Adrenal gland (tissue), 9 donors: ENCODE measurements at regions not wholly inside any gene's neighbourhood (a gene's known extent, or its start where the extent isn't known, plus 50 kb on each side); places are given as distances from the start of the nearest gene placed in this dataset.

Experiments used
- DNase-seq, 7 donors: peaks; one replicate each; pipeline ENCODE4 v3.0.0-alpha.2; 2019 to 2020
- H3K27ac ChIP-seq, 5 donors: fragments of 200-600 bp; sonication (generic) in 4 of 5; 1 replicate in 3 of 5; 2 replicates in 2 of 5; pipeline versions ENCODE4 v1.5.1 to v1.8.0; 2016 to 2020; ENCODE audit warnings: mild to moderate bottlenecking in 1 of 5
- H3K27me3 ChIP-seq: fragments of 200-600 bp; 2 replicates; pipeline ENCODE4 v1.8.0; 2021
- H3K36me3 ChIP-seq, 2 donors: fragments of 200-600 bp; replicated peaks in 1 of 2; 1 replicate in 1 of 2; 2 replicates in 1 of 2; pipeline versions ENCODE4 v1.5.1 to v1.8.0; 2018 to 2022
- H3K4me1 ChIP-seq, 2 donors: fragments of 200-600 bp; replicated peaks in 1 of 2; 1 replicate in 1 of 2; 2 replicates in 1 of 2; pipeline versions ENCODE4 v1.5.1 to v1.8.0; 2018 to 2021
- H3K4me3 ChIP-seq, 4 donors: fragments of 200-600 bp; sonication (generic) in 3 of 4; one replicate each; pipeline ENCODE4 v1.5.1; 2016 to 2018
- H3K9me3 ChIP-seq, 3 donors: fragments of 200-600 bp; sonication (generic) in 1 of 3; replicated peaks in 1 of 3; 1 replicate in 2 of 3; 2 replicates in 1 of 3; pipeline versions ENCODE4 v1.5.1 to v1.8.0; 2016 to 2021
- POLR2A ChIP-seq, 2 donors: fragments of 450-650 bp; IDR thresholded peaks; one replicate each; pipeline ENCODE4 v1.6.1; 2017; ENCODE audit warnings: antibody characterized with exemption in 2 of 2, mild to moderate bottlenecking in 2 of 2, moderate library complexity in 1 of 2
- WGBS, 4 donors: extraction: QIAGEN DNeasy Blood & Tissue Kit in 2 of 4; methylation state at CpG; one replicate each; pipeline versions ENCODE4 v1.1.5 to v1.1.7; 2013 to 2017; 5-methylcytosine and 5-hydroxymethylcytosine counted together
- intact Hi-C, 2 donors: fragments of 100-400 bp; cut with DNase I; formaldehyde crosslinking; loops; one replicate each; pipeline versions ENCODE4 v1.14.1 to v1.15.0; 2022 to 2023
- TF ChIP-seq, protein P1 (sequence below), 6 experiments: fragments of 450-650 bp in 4 of 6; fragments of 200-600 bp in 2 of 6; sonication (generic) in 1 of 6; IDR thresholded peaks; 1 replicate in 5 of 6; 2 replicates in 1 of 6; pipeline versions ENCODE4 v1.5.1 to v1.8.0; 2016 to 2021; ENCODE audit warnings: antibody characterized with exemption in 6 of 6, mild to moderate bottlenecking in 2 of 6, moderate library complexity in 1 of 6
- donor health status: healthy with polysubstance abuse.
- donor health status: Bipolar disorder and iron deficiency.
- donor health status: DM: yes; HTN: yes; CAD: no.
- donor health status: DM: no; HTN: no; CAD: no.
- donor health status: DM: no; HTN: no; CAD: no.

- no peaks in the 10 kb centered on the region for H3K4me1 ChIP-seq
- no peak overlapping the region for H3K27ac ChIP-seq
- no peaks in the 10 kb centered on the region for H3K9me3 ChIP-seq
- TF ChIP-seq, protein P1, sequence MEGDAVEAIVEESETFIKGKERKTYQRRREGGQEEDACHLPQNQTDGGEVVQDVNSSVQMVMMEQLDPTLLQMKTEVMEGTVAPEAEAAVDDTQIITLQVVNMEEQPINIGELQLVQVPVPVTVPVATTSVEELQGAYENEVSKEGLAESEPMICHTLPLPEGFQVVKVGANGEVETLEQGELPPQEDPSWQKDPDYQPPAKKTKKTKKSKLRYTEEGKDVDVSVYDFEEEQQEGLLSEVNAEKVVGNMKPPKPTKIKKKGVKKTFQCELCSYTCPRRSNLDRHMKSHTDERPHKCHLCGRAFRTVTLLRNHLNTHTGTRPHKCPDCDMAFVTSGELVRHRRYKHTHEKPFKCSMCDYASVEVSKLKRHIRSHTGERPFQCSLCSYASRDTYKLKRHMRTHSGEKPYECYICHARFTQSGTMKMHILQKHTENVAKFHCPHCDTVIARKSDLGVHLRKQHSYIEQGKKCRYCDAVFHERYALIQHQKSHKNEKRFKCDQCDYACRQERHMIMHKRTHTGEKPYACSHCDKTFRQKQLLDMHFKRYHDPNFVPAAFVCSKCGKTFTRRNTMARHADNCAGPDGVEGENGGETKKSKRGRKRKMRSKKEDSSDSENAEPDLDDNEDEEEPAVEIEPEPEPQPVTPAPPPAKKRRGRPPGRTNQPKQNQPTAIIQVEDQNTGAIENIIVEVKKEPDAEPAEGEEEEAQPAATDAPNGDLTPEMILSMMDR (IDR thresholded peaks at IDR 0.05), result no peak
- TF ChIP-seq POLR2A (IDR thresholded peaks at IDR 0.05), result no peak
- no peaks in the 10 kb centered on the region for H3K27me3 ChIP-seq
- intact Hi-C loops, result loop anchor here in 1 of 2 donors (10.0 kb wide), 1 partner anchor 1239 kb away; no protein-coding TSS in a partner anchor
- no peaks in the 10 kb centered on the region for H3K36me3 ChIP-seq
- H3K4me3 ChIP-seq, result no peak overlapping the region
- DNase-seq, result no peak
- 78 to 98% (median 84%) methylated on average over 2 of the region's 2 CpGs for WGBS, 4 donors
Measured at GRCh38 chr11:109934151-109934550, 159.0 kb upstream of the ZC3H12C start.

GRCh38 chr11:109936661-109937180 is 156.5 kb upstream of the ZC3H12C start:
- TF ChIP-seq, protein P1 (IDR thresholded peaks at IDR 0.05), result no peak
- no peak for TF ChIP-seq POLR2A (IDR thresholded peaks at IDR 0.05)
- Histone ChIP-seq H3K27me3 (no peaks in the 10 kb centered on the region), H3K36me3 (no peaks in the 10 kb centered on the region), H3K4me1 (no peaks in the 10 kb centered on the region), H3K4me3 (no peak overlapping the region), H3K27ac (no peak overlapping the region), H3K9me3 (no peaks in the 10 kb centered on the region)
- intact Hi-C loops, result loop anchor here in 1 of 2 donors (5.0 to 10.0 kb wide), 2 partner anchors 69 to 1242 kb away; no protein-coding TSS in a partner anchor
- 61 to 77% (median 69%) methylated on average over 2 of the region's 2 CpGs for whole genome bisulfite sequencing, 4 donors
- no peak for DNase-seq

DNA sequence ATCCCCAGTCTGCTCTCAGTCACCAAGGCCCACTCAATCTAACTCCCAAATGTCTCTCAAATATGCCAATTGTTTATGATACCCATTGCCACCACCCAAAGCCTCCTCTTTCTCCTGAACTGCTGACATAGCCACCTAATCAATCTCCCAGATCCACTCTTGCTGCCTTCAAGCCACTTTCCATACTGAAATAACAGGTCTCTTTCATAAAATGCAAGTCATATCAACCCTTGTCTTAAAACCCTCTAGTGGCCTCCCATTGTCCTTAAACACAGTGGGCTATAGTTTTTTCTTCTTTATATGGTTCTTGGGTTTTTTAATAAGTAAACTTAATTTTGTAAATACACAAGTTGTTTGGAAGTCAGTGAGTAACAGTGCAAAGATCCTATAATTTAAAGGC is 155.2 kb upstream of the ZC3H12C start:
- Histone ChIP-seq H3K27me3 (no peaks in the 10 kb centered on the region), H3K4me1 (no peaks in the 10 kb centered on the region), H3K4me3 (no peak overlapping the region), H3K27ac (no peak overlapping the region), H3K9me3 (no peaks in the 10 kb centered on the region), H3K36me3 (no peaks in the 10 kb centered on the region)
- intact Hi-C loops, result loop anchor here in 1 of 2 donors (5.0 to 10.0 kb wide), 2 partner anchors 71 to 1243 kb away; no protein-coding TSS in a partner anchor
- TF ChIP-seq POLR2A (IDR thresholded peaks at IDR 0.05), result no peak
- TF ChIP-seq, protein P1 (IDR thresholded peaks at IDR 0.05), result no peak
- DNase-seq, result no peak

- Histone ChIP-seq H3K27me3 (no peaks in the 10 kb centered on the region), H3K27ac (no peak overlapping the region), H3K9me3 (no peaks in the 10 kb centered on the region), H3K36me3 (no peaks in the 10 kb centered on the region), H3K4me1 (no peaks in the 10 kb centered on the region), H3K4me3 (no peak overlapping the region)
- peak; percentile 43 to 71 (median 63) for DNase-seq
- intact Hi-C loops, result loop anchor here in 1 of 2 donors (5.0 to 10.0 kb wide), 2 partner anchors 72 to 1244 kb away; no protein-coding TSS in a partner anchor
- WGBS, 4 donors, result 0 to 5% (median 0%) methylated on average over 1 of the region's 1 CpG
- no peak for TF ChIP-seq POLR2A (IDR thresholded peaks at IDR 0.05)
- TF ChIP-seq, protein P1 (IDR thresholded peaks at IDR 0.05), result peak; percentile 48 to 78 (median 68)
Measured at GRCh38 chr11:109939166-109939810, 153.9 kb upstream of the ZC3H12C start.
